HCT116 (cell line): ENCODE measurements at regions not wholly inside any gene's neighbourhood (a gene's known extent, or its start where the extent isn't known, plus 50 kb on each side); places are given as distances from the start of the nearest gene placed in this dataset.

Source experiments
- CEBPB ChIP-seq: IDR thresholded peaks from 2 replicates; pipeline ENCODE4 v1.6.1; 2012; ENCODE audit warnings: low read depth
- EZH2 ChIP-seq: fragments of 200-600 bp; sonication (generic); IDR thresholded peaks from 2 replicates; pipeline ENCODE4 v1.6.1; 2017; ENCODE audit warnings: antibody characterized with exemption, mixed run types
- POLR2A ChIP-seq: IDR thresholded peaks from 2 replicates; pipeline ENCODE4 v1.7.0; 2011; ENCODE audit warnings: borderline replicate concordance; ENCODE audit not compliant: insufficient read depth, insufficient read length; ENCODE audit errors: extremely low read depth
- POLR2AphosphoS5 ChIP-seq: IDR thresholded peaks from 2 replicates; pipeline ENCODE4 v1.6.1; 2011; ENCODE audit warnings: mild to moderate bottlenecking, low read depth, low read length, moderate library complexity
- ZNF274 ChIP-seq: fragments of 200-500 bp; sonication (Bioruptor generic); IDR thresholded peaks from 2 replicates; pipeline ENCODE4 v1.6.1; 2014; ENCODE audit warnings: mild to moderate bottlenecking, low read depth, low read length, inconsistent platforms
- TF ChIP-seq, protein P1 (sequence below), 3 experiments: fragments of 200-600 bp in 1 of 3; sonication (generic) in 1 of 3; IDR thresholded peaks in 2 of 3; conservative IDR thresholded peaks in 1 of 3; 2 replicates each; pipeline ENCODE4 v1.5.1; 2012 to 2017; ENCODE audit warnings: low read depth in 2 of 3, low read length in 2 of 3, antibody characterized with exemption in 1 of 3, borderline replicate concordance in 1 of 3, control low read depth in 1 of 3, mild to moderate bottlenecking in 1 of 3, mixed read lengths in 1 of 3, mixed run types in 1 of 3, moderate library complexity in 1 of 3; ENCODE audit not compliant: insufficient read depth in 1 of 3
- TF ChIP-seq, protein P2 (sequence below): IDR thresholded peaks from 2 replicates; pipeline ENCODE4 v1.6.1; 2012

GRCh38 chr18:31230495-31230894 is 67.8 kb upstream of the DSC1 start:
- TF ChIP-seq POLR2AphosphoS5: no peak
- TF ChIP-seq, protein P1, sequence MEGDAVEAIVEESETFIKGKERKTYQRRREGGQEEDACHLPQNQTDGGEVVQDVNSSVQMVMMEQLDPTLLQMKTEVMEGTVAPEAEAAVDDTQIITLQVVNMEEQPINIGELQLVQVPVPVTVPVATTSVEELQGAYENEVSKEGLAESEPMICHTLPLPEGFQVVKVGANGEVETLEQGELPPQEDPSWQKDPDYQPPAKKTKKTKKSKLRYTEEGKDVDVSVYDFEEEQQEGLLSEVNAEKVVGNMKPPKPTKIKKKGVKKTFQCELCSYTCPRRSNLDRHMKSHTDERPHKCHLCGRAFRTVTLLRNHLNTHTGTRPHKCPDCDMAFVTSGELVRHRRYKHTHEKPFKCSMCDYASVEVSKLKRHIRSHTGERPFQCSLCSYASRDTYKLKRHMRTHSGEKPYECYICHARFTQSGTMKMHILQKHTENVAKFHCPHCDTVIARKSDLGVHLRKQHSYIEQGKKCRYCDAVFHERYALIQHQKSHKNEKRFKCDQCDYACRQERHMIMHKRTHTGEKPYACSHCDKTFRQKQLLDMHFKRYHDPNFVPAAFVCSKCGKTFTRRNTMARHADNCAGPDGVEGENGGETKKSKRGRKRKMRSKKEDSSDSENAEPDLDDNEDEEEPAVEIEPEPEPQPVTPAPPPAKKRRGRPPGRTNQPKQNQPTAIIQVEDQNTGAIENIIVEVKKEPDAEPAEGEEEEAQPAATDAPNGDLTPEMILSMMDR (IDR thresholded peaks at IDR 0.05 in 2 of 3, conservative IDR thresholded peaks at IDR 0.05 in 1 of 3; ENCODE audit: borderline replicate concordance in 1 of 3, insufficient read depth in 1 of 3, low read depth in 2 of 3, low read length in 2 of 3): no peak
- TF ChIP-seq, protein P2, sequence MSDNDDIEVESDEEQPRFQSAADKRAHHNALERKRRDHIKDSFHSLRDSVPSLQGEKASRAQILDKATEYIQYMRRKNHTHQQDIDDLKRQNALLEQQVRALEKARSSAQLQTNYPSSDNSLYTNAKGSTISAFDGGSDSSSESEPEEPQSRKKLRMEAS: no peak; the same call in 1 of the 2 replicates
- 0 out of 2 replicates have a peak, but pooled peaks have one; percentile 55 for TF ChIP-seq CEBPB
- no peak for TF ChIP-seq POLR2A
- no peak for TF ChIP-seq ZNF274
- TF ChIP-seq EZH2: no peak
